HepG2 (cell line): ENCODE measurements at regions not wholly inside any gene's neighbourhood (a gene's known extent, or its start where the extent isn't known, plus 50 kb on each side); places are given as distances from the start of the nearest gene placed in this dataset.

Experiments used
- EP300 ChIP-seq, 3 experiments: sonication (generic) in 1 of 3; formaldehyde crosslinking in 1 of 3; IDR thresholded peaks; 2 replicates each; pipeline versions ENCODE4 v1.5.1 to v1.6.1; 2011 to 2020; ENCODE audit warnings: low read depth in 2 of 3, low read length in 2 of 3, borderline replicate concordance in 1 of 3, improper control_type of control experiment in 1 of 3, mild to moderate bottlenecking in 1 of 3, missing genetic modification reagents in 1 of 3, moderate library complexity in 1 of 3
- GATAD1 ChIP-seq: IDR thresholded peaks from 2 replicates; pipeline ENCODE4 v1.6.1; 2016; ENCODE audit warnings: missing genetic modification reagents, missing compliant biosample characterization
- RBM22 ChIP-seq: fragments of 200-400 bp; formaldehyde crosslinking; optimal IDR thresholded peaks from 2 replicates; pipeline ENCODE3; 2017; ENCODE audit warnings: mild to moderate bottlenecking, low read length, moderate library complexity
- SIN3B ChIP-seq: fragments of 150-350 bp; IDR thresholded peaks from 2 replicates; pipeline ENCODE4 v1.6.1; 2014; ENCODE audit warnings: low read length
- TF ChIP-seq, protein P1 (sequence below): sonication (generic); formaldehyde crosslinking; IDR thresholded peaks from 2 replicates; pipeline ENCODE4 v1.5.0; 2020; ENCODE audit warnings: mild to moderate bottlenecking, missing genetic modification reagents, moderate library complexity

DNA sequence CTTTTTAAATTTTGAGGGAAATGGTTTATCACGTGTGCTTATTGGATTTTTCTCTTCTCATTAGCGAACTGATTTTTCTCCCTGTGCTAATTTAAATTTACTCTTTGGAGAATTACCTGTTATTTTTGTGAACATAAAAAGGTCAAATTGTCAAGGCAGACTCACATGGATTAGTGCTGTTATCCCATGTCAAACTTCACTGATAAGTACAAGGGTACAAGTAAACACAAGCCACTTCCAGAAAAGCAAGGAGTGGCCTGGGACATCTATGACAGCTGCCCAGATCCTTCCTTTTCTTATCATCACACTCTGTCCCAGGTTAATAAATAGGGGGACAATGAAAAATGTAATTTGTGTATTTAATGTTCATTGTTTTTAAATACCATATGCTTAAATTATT lies 901.2 kb downstream of the LTN1 start:
- no peak for TF ChIP-seq EP300 (IDR thresholded peaks at IDR 0.05; ENCODE audit: low read depth in 2 of 2, low read length in 2 of 2)
- no peak for TF ChIP-seq EP300 (CRISPR knock-in tag; IDR thresholded peaks at IDR 0.05; ENCODE audit: borderline replicate concordance)
- no peak for TF ChIP-seq RBM22
- TF ChIP-seq GATAD1 (CRISPR knock-in tag), result no peak
- TF ChIP-seq, protein P1, sequence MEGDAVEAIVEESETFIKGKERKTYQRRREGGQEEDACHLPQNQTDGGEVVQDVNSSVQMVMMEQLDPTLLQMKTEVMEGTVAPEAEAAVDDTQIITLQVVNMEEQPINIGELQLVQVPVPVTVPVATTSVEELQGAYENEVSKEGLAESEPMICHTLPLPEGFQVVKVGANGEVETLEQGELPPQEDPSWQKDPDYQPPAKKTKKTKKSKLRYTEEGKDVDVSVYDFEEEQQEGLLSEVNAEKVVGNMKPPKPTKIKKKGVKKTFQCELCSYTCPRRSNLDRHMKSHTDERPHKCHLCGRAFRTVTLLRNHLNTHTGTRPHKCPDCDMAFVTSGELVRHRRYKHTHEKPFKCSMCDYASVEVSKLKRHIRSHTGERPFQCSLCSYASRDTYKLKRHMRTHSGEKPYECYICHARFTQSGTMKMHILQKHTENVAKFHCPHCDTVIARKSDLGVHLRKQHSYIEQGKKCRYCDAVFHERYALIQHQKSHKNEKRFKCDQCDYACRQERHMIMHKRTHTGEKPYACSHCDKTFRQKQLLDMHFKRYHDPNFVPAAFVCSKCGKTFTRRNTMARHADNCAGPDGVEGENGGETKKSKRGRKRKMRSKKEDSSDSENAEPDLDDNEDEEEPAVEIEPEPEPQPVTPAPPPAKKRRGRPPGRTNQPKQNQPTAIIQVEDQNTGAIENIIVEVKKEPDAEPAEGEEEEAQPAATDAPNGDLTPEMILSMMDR (CRISPR knock-in tag), result no peak
- no peak for TF ChIP-seq SIN3B
